HepG2 (cell line): ENCODE measurements at regions not wholly inside any gene's neighbourhood (a gene's known extent, or its start where the extent isn't known, plus 50 kb on each side); places are given as distances from the start of the nearest gene placed in this dataset.

Experiments used
- SNAPC2 ChIP-seq: sonication (generic); formaldehyde crosslinking; IDR thresholded peaks from 2 replicates; pipeline ENCODE4 v1.8.1; 2022; ENCODE audit warnings: mild to moderate bottlenecking, missing genetic modification reagents
- ZNF136 ChIP-seq: sonication (generic); formaldehyde crosslinking; IDR thresholded peaks from 2 replicates; pipeline ENCODE4 v1.8.1; 2022; ENCODE audit warnings: low read depth, mild to moderate bottlenecking, moderate library complexity, missing genetic modification reagents
- ZNF839 ChIP-seq: sonication (generic); formaldehyde crosslinking; IDR thresholded peaks from 2 replicates; pipeline ENCODE4 v1.4.0; 2020; ENCODE audit warnings: missing genetic modification reagents, mild to moderate bottlenecking, borderline replicate concordance
- TF ChIP-seq, protein P1 (sequence below): sonication (generic); formaldehyde crosslinking; IDR thresholded peaks from one replicate; pipeline ENCODE4 v1.5.1; 2020; ENCODE audit warnings: mild to moderate bottlenecking, missing genetic modification reagents; ENCODE audit errors: not compliant biosample characterization

DNA sequence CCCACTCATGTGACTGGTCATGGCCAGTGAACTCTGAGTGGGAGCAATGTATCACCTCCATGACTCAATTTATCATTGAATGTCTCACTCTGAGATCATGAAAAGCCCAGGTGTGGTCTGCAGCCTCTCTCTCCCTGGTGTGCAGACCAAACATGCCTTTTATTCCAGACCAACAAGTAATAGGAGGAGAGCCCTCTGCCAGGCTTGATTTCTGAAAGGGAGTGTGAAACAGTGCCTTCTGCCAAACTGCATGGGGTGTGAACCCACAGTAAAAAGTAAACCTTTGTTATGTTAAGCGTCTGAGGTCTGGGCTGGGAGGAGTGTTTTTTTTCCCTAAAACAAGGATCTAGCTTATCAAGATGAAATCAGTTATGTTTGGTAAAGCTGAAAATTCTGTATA lies 601.2 kb downstream of the ADCYAP1 start (continued):
- TF ChIP-seq, protein P1, sequence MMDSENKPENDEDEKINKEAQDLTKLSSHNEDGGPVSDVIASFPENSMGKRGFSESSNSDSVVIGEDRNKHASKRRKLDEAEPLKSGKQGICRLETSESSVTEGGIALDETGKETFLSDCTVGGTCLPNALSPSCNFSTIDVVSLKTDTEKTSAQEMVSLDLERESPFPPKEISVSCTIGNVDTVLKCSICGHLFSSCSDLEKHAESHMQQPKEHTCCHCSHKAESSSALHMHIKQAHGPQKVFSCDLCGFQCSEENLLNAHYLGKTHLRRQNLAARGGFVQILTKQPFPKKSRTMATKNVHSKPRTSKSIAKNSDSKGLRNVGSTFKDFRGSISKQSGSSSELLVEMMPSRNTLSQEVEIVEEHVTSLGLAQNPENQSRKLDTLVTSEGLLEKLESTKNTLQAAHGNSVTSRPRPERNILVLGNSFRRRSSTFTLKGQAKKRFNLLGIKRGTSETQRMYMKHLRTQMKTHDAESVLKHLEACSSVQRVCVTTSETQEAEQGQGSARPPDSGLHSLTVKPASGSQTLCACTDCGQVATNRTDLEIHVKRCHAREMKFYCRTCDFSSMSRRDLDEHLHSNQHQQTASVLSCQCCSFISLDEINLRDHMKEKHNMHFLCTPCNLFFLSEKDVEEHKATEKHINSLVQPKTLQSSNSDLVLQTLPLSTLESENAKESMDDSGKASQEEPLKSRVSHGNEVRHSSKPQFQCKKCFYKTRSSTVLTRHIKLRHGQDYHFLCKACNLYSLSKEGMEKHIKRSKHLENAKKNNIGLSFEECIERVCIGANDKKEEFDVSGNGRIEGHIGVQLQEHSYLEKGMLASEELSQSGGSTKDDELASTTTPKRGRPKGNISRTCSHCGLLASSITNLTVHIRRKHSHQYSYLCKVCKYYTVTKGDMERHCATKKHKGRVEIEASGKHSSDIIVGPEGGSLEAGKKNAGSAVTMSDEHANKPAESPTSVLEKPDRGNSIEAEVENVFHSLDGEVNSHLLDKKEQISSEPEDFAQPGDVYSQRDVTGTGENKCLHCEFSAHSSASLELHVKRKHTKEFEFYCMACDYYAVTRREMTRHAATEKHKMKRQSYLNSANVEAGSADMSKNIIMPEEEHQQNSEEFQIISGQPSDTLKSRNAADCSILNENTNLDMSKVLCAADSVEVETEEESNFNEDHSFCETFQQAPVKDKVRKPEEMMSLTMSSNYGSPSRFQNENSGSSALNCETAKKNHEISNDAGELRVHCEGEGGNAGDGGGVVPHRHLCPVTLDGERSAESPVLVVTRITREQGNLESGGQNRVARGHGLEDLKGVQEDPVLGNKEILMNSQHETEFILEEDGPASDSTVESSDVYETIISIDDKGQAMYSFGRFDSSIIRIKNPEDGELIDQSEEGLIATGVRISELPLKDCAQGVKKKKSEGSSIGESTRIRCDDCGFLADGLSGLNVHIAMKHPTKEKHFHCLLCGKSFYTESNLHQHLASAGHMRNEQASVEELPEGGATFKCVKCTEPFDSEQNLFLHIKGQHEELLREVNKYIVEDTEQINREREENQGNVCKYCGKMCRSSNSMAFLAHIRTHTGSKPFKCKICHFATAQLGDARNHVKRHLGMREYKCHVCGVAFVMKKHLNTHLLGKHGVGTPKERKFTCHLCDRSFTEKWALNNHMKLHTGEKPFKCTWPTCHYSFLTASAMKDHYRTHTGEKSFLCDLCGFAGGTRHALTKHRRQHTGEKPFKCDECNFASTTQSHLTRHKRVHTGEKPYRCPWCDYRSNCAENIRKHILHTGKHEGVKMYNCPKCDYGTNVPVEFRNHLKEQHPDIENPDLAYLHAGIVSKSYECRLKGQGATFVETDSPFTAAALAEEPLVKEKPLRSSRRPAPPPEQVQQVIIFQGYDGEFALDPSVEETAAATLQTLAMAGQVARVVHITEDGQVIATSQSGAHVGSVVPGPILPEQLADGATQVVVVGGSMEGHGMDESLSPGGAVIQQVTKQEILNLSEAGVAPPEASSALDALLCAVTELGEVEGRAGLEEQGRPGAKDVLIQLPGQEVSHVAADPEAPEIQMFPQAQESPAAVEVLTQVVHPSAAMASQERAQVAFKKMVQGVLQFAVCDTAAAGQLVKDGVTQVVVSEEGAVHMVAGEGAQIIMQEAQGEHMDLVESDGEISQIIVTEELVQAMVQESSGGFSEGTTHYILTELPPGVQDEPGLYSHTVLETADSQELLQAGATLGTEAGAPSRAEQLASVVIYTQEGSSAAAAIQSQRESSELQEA (CRISPR knock-in tag) = no peak
- no peak for TF ChIP-seq SNAPC2 (CRISPR knock-in tag)
- no peak for TF ChIP-seq ZNF136
- no peak for TF ChIP-seq ZNF839 (CRISPR knock-in tag)
